H9 (cell line): ENCODE measurements at regions not wholly inside any gene's neighbourhood (a gene's known extent, or its start where the extent isn't known, plus 50 kb on each side); places are given as distances from the start of the nearest gene placed in this dataset.

Experiments
- DNase-seq: peaks from one replicate; pipeline ENCODE4 v3.0.0-alpha.2; 2017
- H2AFZ ChIP-seq: one replicate; pipeline ENCODE4 v1.6.1; 2013; ENCODE audit warnings: mild to moderate bottlenecking, low read length, control low read depth, moderate library complexity
- H2AK5ac ChIP-seq: 2 replicates; pipeline ENCODE4 v1.6.1; 2013; ENCODE audit warnings: low read length, control low read depth, mixed read lengths; ENCODE audit not compliant: insufficient read length
- H2BK120ac ChIP-seq: one replicate; pipeline ENCODE4 v1.6.1; 2013; ENCODE audit warnings: low read depth, mild to moderate bottlenecking, low read length, control low read depth, inconsistent platforms; ENCODE audit not compliant: poor library complexity, severe bottlenecking
- H2BK12ac ChIP-seq: 2 replicates; pipeline ENCODE4 v1.6.1; 2013; ENCODE audit warnings: low read length, control low read depth, mixed read lengths, low read depth; ENCODE audit not compliant: insufficient read length
- H2BK15ac ChIP-seq: 2 replicates; pipeline ENCODE4 v1.6.1; 2013; ENCODE audit warnings: low read depth, low read length, control low read depth
- H2BK20ac ChIP-seq: one replicate; pipeline ENCODE4 v1.6.1; 2013; ENCODE audit warnings: low read depth, mild to moderate bottlenecking, low read length, control low read depth, inconsistent platforms; ENCODE audit not compliant: poor library complexity, severe bottlenecking
- H2BK5ac ChIP-seq: 2 replicates; pipeline ENCODE4 v1.6.1; 2013; ENCODE audit warnings: low read length, control low read depth, mixed read lengths; ENCODE audit not compliant: insufficient read length
- H3K14ac ChIP-seq: 2 replicates; pipeline ENCODE4 v1.6.1; 2013; ENCODE audit warnings: low read length, control low read depth; ENCODE audit not compliant: insufficient read depth
- H3K18ac ChIP-seq: 2 replicates; pipeline ENCODE4 v1.6.1; 2013; ENCODE audit warnings: low read depth, mild to moderate bottlenecking, mixed read lengths, low read length, control low read depth; ENCODE audit not compliant: insufficient read length
- H3K23ac ChIP-seq: 2 replicates; pipeline ENCODE4 v1.6.1; 2013; ENCODE audit warnings: low read length, control low read depth, mixed read lengths, low read depth; ENCODE audit not compliant: insufficient read length
- H3K23me2 ChIP-seq: 2 replicates; pipeline ENCODE4 v1.6.1; 2013; ENCODE audit warnings: low read depth, mild to moderate bottlenecking, mixed read lengths, low read length, control low read depth; ENCODE audit not compliant: insufficient read length, poor library complexity, severe bottlenecking
- H3K27ac ChIP-seq: 2 replicates; pipeline ENCODE4 v1.5.1; 2013; ENCODE audit warnings: low read length, control low read depth, mixed read lengths, low read depth; ENCODE audit not compliant: insufficient read length
- H3K27me3 ChIP-seq: 2 replicates; pipeline ENCODE4 v1.6.1; 2013; ENCODE audit warnings: low read length, control low read depth, inconsistent platforms; ENCODE audit not compliant: insufficient read depth
- H3K4ac ChIP-seq: 2 replicates; pipeline ENCODE4 v1.6.1; 2013; ENCODE audit warnings: low read depth, mild to moderate bottlenecking, control low read depth, inconsistent platforms, low read length, moderate library complexity
- H3K4me1 ChIP-seq: 2 replicates; pipeline ENCODE4 v1.6.1; 2013; ENCODE audit warnings: low read length, control low read depth, inconsistent platforms; ENCODE audit not compliant: insufficient read depth
- H3K4me2 ChIP-seq: 2 replicates; pipeline ENCODE4 v1.6.1; 2013; ENCODE audit warnings: low read length, control low read depth, mixed read lengths; ENCODE audit not compliant: insufficient read length, insufficient read depth
- H3K56ac ChIP-seq: 2 replicates; pipeline ENCODE4 v1.6.1; 2013; ENCODE audit warnings: low read depth, mild to moderate bottlenecking, mixed read lengths, low read length, control low read depth; ENCODE audit not compliant: insufficient read length
- H3K79me1 ChIP-seq: 2 replicates; pipeline ENCODE4 v1.6.1; 2013; ENCODE audit warnings: low read depth, mild to moderate bottlenecking, moderate library complexity, low read length, control low read depth, inconsistent platforms; ENCODE audit not compliant: insufficient read depth, poor library complexity, severe bottlenecking
- H3K79me2 ChIP-seq: 2 replicates; pipeline ENCODE4 v1.6.1; 2013; ENCODE audit warnings: low read length, control low read depth, inconsistent platforms; ENCODE audit not compliant: insufficient read depth
- H3K9ac ChIP-seq: 2 replicates; pipeline ENCODE4 v1.6.1; 2013; ENCODE audit warnings: low read length, control low read depth, mixed read lengths; ENCODE audit not compliant: insufficient read length; ENCODE audit errors: extremely low read depth
- H3K9me3 ChIP-seq: one replicate; pipeline ENCODE4 v1.6.1; 2013; ENCODE audit warnings: low read depth, low read length, inconsistent platforms; ENCODE audit not compliant: control insufficient read depth
- H3T11ph ChIP-seq: one replicate; pipeline ENCODE4 v1.6.1; 2013; ENCODE audit warnings: mild to moderate bottlenecking, low read length, control low read depth, inconsistent platforms
- H4K20me1 ChIP-seq: one replicate; pipeline ENCODE4 v1.6.1; 2013; ENCODE audit not compliant: control insufficient read depth, insufficient read length, insufficient read depth
- H4K5ac ChIP-seq: 2 replicates; pipeline ENCODE4 v1.6.1; 2013; ENCODE audit warnings: low read depth, mild to moderate bottlenecking, mixed read lengths, low read length, control low read depth; ENCODE audit not compliant: insufficient read length
- H4K8ac ChIP-seq: replicated peaks from 2 replicates; pipeline ENCODE4 v1.6.1; 2013; ENCODE audit warnings: low read length, control low read depth, mixed read lengths, low read depth; ENCODE audit not compliant: insufficient read length
- H4K91ac ChIP-seq: 2 replicates; pipeline ENCODE4 v1.6.1; 2013; ENCODE audit warnings: low read depth, mild to moderate bottlenecking, moderate library complexity, mixed read lengths, low read length, control low read depth; ENCODE audit not compliant: insufficient read length
- H3K27ac Mint-ChIP-seq, 3 experiments: 2 replicates in 2 of 3; 3 replicates in 1 of 3; pipeline ENCODE4 v1.8.0; 2020 to 2021; ENCODE audit warnings: mixed read lengths in 3 of 3, mild to moderate bottlenecking in 1 of 3, moderate library complexity in 1 of 3
- H3K27me3 Mint-ChIP-seq: 2 replicates; pipeline ENCODE4 v1.8.0; 2021; ENCODE audit warnings: low read depth, mild to moderate bottlenecking, moderate library complexity, mixed read lengths
- H3K36me3 Mint-ChIP-seq, 3 experiments: 2 replicates in 2 of 3; 3 replicates in 1 of 3; pipeline ENCODE4 v1.8.0; 2020 to 2021; ENCODE audit warnings: low read depth in 3 of 3, mixed read lengths in 3 of 3; ENCODE audit not compliant: insufficient read depth in 1 of 3
- H3K4me1 Mint-ChIP-seq, 2 experiments: 2 replicates each; pipeline ENCODE4 v1.8.0; 2020; ENCODE audit warnings: mixed read lengths in 2 of 2
- H3K4me3 Mint-ChIP-seq, 2 experiments: 2 replicates in 1 of 2; 3 replicates in 1 of 2; pipeline ENCODE4 v1.8.0; 2020 to 2021; ENCODE audit warnings: mild to moderate bottlenecking in 2 of 2, mixed read lengths in 2 of 2, moderate library complexity in 1 of 2
- H3K9me3 Mint-ChIP-seq, 2 experiments: 2 replicates in 1 of 2; 3 replicates in 1 of 2; pipeline ENCODE4 v1.8.0; 2020; ENCODE audit warnings: mild to moderate bottlenecking in 2 of 2, mixed read lengths in 2 of 2, moderate library complexity in 1 of 2
- WGBS: extraction: QIAGEN DNeasy Blood & Tissue Kit; methylation state at CpG from one replicate; pipeline ENCODE4 v1.1.7; 2013; ENCODE audit warnings: missing lambda C conversion rate, low lambda C conversion rate, mixed read lengths; ENCODE audit not compliant: insufficient read length; ENCODE audit errors: extremely low coverage; 5-methylcytosine and 5-hydroxymethylcytosine counted together
- TF ChIP-seq, protein P1 (sequence below): fragments of 200-600 bp; sonication (generic); conservative IDR thresholded peaks from 3 replicates; pipeline ENCODE4 v1.8.0; 2021; ENCODE audit warnings: antibody characterized with exemption, mild to moderate bottlenecking

DNA sequence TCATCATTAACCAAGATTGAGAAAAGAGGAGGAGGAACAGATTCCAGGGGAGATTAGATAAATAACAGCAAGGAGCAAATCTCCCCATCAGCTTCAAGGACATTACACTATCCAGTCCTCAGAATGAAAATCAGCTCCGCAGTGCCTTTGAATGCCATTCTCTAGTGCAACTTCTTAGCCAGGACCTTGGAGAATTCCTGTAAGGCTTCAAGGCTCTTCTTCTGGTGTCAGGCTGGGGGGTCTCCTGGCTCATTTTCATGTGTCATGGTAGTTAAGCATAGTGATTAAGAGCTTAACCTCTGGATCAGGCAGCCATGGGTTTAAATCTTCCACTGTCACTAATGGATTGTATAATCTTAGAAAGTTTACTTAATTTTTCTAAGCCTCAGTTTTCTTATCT is 137.3 kb upstream of the CCL2 start:
- no peak overlapping the region for H3K4ac ChIP-seq
- no peak overlapping the region for H3K9ac ChIP-seq
- H3T11ph ChIP-seq = no peak overlapping the region
- no peak overlapping the region for H3K18ac ChIP-seq
- no peak overlapping the region for H4K8ac ChIP-seq
- no peaks in the 10 kb centered on the region for H3K9me3 Mint-ChIP-seq
- H3K4me2 ChIP-seq = no peak overlapping the region
- H3K27ac ChIP-seq = no peak overlapping the region
- no peaks in the 10 kb centered on the region for H3K9me3 ChIP-seq
- H4K20me1 ChIP-seq = no peaks in the 10 kb centered on the region
- no peak overlapping the region for H3K27ac Mint-ChIP-seq
- no CpG with 5 or more reads among the region's 1 CpG for WGBS
- TF ChIP-seq, protein P1, sequence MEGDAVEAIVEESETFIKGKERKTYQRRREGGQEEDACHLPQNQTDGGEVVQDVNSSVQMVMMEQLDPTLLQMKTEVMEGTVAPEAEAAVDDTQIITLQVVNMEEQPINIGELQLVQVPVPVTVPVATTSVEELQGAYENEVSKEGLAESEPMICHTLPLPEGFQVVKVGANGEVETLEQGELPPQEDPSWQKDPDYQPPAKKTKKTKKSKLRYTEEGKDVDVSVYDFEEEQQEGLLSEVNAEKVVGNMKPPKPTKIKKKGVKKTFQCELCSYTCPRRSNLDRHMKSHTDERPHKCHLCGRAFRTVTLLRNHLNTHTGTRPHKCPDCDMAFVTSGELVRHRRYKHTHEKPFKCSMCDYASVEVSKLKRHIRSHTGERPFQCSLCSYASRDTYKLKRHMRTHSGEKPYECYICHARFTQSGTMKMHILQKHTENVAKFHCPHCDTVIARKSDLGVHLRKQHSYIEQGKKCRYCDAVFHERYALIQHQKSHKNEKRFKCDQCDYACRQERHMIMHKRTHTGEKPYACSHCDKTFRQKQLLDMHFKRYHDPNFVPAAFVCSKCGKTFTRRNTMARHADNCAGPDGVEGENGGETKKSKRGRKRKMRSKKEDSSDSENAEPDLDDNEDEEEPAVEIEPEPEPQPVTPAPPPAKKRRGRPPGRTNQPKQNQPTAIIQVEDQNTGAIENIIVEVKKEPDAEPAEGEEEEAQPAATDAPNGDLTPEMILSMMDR = no peak
- no peak overlapping the region for H2BK15ac ChIP-seq
- no peaks in the 10 kb centered on the region for H3K79me1 ChIP-seq
- H3K23ac ChIP-seq = no peak overlapping the region
- H3K36me3 Mint-ChIP-seq = no peaks in the 10 kb centered on the region; a peak in 1 of 7 replicates
- H3K4me3 Mint-ChIP-seq = no peak overlapping the region
- H3K56ac ChIP-seq = no peak overlapping the region
- no peak overlapping the region for H2AFZ ChIP-seq
- H4K5ac ChIP-seq = no peak overlapping the region
- no peak overlapping the region for H3K14ac ChIP-seq
- no peaks in the 10 kb centered on the region for H3K23me2 ChIP-seq
- peaks cover 5% of the 10 kb centered on the region for H3K27me3 Mint-ChIP-seq
- H4K91ac ChIP-seq = no peak overlapping the region
- H3K4me1 ChIP-seq = no peaks in the 10 kb centered on the region
- H2AK5ac ChIP-seq = no peak overlapping the region
- H3K79me2 ChIP-seq = no peaks in the 10 kb centered on the region
- H2BK5ac ChIP-seq = no peak overlapping the region
- no peak overlapping the region for H2BK120ac ChIP-seq
- H3K27me3 ChIP-seq = no peaks in the 10 kb centered on the region
- H3K4me1 Mint-ChIP-seq = peaks cover 0 to 4% of the 10 kb centered on the region in 2 experiments; a peak in 2 of 4 replicates
- no peak overlapping the region for H2BK12ac ChIP-seq
- H2BK20ac ChIP-seq = no peak overlapping the region
- DNase-seq = no peak
